ENCODE measurements at regions not wholly inside any gene's neighbourhood (a gene's known extent, or its start where the extent isn't known, plus 50 kb on each side); places are given as distances from the start of the nearest gene placed in this dataset.

DNA sequence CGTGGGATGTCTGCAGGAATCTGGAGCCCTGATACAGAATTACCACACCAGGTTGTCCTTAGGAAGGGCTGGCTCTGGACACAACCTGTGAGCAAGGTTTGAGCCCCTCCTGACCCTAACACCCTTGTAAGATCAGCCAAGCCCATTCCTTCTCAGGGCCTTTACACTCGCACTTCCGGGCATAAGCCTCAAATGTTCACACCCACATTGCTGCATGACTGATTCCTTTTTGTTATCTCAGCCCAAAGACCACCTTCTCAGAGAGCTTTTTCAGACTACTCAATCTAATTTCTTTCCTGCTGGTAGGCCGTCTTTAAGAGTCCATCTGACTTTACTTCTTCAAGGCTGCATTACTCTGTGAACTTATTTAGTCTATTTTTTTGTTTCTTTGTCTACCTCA, 464.0 kb upstream of the SPRED2 start:
- no peak for TF ChIP-seq CTCF (IDR thresholded peaks at IDR 0.05; ENCODE audit: low read depth, low read length)
- TF ChIP-seq MAX (IDR thresholded peaks at IDR 0.05; ENCODE audit: low read depth, low read length) = no peak
- TF ChIP-seq POLR2A (IDR thresholded peaks at IDR 0.05; ENCODE audit: extremely low read depth, insufficient read length) = no peak
- no peak for TF ChIP-seq MYC (IDR thresholded peaks at IDR 0.05; ENCODE audit: low read depth, low read length)

Measured in NB4 (cell line).